Cerebellar cortex (tissue), 1 donor: ENCODE measurements at regions not wholly inside any gene's neighbourhood (a gene's known extent, or its start where the extent isn't known, plus 50 kb on each side); places are given as distances from the start of the nearest gene placed in this dataset.
A peak's percentile ranks its signal among the peaks of the same experiment; 100 is the strongest.
"Not testable (repeated sequence)": the region's sequence is repeated elsewhere in the genome, so short reads cannot be mapped to it uniquely, and the experiment has no call there.

Experiments
- DNase-seq: peaks from one replicate; pipeline ENCODE4 v3.0.0-alpha.2; 2015; ENCODE audit warnings: low spot score

DNA sequence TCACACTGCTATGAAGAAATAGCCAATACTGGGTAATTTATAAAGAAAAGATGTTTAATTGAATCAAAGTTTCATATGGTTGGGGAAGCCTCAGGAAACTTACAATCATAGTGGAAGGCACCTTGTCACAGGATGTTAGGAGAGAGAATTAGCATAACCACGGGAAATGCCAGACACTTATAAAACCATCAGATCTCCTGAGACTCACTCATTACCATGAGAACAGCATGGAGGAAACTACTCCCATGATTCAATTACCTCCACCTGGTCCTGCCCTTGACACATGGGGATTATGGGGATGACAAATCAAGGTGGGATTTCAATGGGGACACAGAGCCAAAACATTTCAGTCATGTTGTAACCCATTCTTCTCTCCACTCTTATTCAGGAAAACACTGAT, 472.9 kb upstream of the FSIP2 start:
- DNase-seq, result no peak

DNA sequence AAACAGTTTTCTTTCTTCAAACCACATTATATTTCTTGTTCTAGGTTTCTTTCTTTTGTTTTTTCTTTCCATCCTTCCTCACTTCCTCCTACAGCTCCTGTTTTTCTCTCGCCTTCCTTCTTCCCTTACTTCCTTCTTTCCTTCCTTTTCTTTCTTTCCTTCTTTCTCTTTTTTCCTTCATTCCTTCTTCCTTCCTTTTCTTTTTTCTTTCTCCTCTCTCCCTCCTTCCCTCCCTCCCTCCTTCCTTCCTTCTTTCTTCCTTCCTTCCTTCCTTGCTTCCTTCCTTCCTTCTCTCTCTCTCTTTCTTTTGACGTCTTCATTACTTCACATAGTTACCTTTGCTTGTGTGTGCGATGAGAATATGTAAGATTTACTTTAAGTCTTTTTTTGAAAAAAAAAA, 470.0 kb upstream of the FSIP2 start:
- DNase-seq, result no peak

DNA sequence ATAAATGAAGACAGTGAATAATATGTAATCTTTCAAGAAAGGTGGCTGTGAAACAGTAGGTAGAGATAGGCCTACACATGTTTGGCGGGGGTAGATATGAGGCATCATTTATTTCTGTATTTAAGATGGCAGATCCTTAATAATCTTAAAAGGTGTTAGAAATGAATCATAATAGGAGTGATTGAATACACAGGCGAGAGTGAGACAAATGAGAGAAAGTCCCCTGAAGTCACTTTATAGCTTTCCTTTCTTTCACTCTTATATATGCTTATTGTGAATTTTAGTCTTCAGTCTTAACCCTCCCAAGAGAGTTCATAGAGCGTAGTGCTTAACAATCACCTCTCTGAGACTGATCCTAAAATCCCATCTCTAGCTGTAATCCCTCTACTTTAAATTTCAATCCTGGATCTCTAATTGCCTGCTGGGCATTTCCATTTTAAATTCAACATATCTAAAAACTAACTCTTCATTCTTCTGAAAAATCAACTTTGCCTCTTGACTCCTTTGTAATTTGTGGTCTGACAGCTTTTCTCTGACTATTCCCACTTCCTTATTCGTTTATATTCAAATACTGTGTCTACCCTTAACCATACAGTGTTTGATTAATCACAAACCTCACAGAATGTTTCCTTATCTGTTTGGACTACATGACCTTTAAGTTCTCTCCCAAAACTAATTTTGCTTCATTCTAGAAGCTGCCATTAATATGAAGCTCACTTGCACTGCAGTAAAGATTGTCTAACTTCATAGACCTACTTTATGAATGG, 463.7 kb upstream of the FSIP2 start:
- no peak for DNase-seq

DNA sequence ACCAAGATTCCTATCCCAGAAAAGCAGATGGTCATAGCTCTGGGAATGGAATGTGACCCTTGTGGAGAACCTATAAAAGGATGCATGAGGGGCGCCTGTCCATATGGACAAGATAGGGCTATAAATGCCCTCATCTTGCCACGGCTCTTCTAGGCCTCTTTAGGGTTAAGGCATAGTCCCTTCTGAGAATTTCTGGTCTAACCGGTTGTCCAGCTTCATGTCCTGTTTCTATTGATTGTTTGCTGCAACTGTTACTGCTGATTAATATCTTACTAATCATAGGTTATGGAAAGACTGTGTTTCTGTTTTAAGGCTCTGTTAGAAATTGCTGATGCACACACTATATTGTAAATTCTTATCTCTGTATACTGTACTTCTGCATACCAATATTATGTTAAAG, 462.6 kb upstream of the FSIP2 start:
- DNase-seq, result not testable (repeated sequence)

DNA sequence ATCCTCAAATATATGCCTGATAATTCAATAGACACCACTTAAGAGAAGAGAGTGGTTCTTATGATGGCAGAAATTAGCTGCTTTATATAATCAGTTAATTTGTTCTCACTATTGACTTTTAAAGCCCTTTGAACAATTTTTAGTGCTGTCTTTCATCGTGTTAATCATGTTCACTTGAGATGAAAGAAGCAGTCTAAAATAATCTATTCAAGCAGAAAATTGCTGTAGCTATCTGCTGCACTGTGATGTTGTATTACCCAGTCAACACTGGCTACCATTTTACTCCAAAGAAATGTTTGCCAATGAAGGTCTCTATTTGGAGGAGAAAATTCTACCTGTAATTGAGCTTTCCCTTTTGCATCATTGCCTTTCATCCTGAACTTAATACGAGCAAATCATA, 459.8 kb upstream of the FSIP2 start:
- no peak for DNase-seq

DNA sequence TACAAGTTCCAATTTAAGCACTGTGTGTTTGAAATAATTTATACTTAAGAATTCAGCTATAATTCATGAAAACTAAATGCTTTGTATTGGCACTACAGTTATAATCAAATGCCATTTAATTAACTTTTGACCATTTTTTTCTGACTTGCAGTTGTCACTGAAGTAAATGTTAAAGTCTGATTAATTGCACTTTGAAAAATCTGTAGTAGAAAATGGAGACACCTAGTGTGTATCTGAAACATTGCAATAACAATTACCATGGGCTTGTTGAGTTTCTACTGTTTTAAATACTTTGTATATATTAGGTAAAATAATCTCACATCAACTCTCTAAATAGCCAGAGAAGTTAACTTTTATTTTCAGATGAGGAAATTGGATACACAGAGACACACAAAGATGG, 458.6 kb upstream of the FSIP2 start:
- DNase-seq, result no peak

DNA sequence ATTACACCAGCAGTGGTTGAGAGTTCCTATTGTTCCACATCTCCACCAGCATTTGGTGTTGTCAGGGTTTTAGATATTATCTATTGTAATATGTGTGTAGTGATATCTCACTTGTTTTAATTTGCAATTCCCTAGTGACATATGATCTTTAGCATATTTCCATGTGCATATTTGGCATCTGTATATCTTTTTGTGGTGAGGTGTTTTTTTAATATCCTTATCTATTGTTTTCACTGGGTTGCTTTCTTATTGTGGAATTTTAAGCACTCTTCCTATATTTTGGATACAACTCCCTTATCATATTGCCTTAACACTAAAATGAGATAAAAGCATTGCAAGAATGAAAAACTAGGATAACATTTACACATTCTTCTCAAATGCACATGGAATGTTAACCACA, 453.9 kb upstream of the FSIP2 start:
- DNase-seq, result no peak

DNA sequence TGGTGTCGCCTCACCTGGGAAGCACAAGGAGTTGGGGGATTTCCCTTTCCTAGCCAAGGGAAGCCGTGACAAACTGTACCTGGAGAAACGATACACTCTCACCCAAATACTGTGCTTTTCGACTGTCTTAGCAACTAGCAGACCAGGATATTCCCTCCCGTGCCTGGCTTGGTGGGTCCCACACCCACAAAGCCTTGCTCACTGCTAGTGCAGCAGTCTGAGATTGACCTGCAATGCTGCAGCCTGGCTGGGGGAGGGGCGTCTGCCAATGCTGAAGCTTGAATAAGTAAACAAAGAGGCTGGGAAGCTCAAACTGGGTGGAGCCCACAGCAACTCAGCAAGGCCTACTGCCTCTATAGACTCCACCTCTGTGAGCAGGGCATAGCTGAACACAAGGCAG, 448.6 kb upstream of the FSIP2 start:
- not testable (repeated sequence) for DNase-seq

DNA sequence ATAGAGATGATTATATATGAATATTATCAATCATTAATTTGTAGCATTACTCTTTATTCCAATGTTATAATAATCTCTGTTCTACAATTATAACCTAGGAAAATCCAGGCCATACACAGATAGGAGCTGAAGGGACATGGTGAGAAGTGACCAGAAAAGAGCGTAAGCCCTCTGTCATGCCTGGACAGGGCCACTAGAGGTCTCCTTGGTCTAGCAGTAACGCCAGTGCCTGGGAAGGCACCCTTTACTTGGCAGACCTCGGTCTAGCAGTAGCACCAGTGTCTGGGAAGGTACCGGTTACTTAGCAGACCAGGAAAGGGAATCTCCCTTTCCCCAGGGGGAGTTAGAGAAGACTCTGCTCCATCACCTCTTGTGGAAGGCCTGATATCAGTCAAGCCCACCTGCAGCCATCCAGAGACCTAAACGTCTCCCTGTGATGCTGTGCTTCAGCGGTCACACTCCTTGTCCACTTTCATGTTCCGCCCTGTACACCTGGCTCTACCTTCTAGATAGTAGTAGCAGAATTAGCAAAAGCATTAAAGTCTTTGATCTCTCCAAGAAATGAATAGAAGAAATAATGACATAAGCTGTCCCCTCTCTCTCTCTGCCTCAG, 447.5 kb upstream of the FSIP2 start:
- DNase-seq, result peak; percentile 34

DNA sequence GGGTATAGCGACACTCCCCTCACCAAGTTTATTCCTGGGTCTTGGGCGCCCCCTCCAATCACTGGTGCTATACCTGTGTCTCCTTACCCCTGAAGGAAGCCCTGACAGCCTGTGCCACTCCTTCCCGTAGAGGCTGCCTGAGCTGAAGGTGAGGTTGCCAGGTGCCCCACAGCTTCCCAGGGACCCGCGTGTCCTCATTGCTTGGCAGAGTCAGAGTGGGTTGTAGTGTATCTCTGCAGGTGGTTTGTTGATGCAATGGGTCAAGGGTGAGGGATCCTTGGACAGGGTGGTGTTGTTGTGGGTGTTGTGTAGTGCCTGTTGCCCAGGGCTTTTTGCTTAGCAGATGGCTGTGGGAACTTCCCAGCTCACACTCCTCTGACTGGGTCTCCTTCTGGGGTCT, 438.7 kb upstream of the FSIP2 start:
- no peak for DNase-seq

DNA sequence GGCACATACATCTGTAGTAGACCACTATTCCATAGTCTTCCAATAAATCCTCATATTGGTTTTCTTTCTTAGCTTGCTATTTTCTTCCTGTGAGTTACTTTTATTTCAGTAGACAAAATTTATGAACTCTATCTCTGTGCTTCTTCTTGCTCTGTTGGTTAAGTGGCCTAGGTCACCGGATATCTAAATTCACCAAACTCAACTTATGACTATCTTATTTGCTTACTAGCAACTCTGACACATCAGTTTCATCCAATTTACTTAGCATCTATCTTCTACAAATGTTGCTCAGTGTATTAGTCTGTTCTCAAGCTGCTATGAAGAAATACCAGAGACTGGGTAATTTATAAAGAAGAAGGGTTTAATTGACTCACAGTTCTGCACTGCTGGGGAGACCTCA, 432.5 kb upstream of the FSIP2 start:
- no peak for DNase-seq

DNA sequence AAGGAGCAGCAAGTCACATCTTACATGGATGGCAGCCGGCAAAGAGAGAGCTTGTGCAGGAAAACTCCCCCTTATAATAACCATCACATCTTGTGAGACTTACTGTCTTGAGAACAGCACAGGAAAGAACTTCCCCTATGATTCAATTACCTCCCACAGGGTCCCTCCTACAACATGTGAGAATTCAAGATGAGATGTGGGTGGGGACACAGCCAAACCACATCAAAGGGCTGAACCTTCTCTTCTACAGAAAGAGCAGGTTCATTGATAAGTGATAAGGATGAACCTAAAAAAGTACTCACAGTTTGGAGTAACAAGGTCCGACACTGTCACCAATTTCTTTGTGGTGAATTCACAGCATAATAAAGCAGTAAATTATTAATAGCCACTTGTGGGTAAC, 422.2 kb upstream of the FSIP2 start:
- DNase-seq, result no peak

DNA sequence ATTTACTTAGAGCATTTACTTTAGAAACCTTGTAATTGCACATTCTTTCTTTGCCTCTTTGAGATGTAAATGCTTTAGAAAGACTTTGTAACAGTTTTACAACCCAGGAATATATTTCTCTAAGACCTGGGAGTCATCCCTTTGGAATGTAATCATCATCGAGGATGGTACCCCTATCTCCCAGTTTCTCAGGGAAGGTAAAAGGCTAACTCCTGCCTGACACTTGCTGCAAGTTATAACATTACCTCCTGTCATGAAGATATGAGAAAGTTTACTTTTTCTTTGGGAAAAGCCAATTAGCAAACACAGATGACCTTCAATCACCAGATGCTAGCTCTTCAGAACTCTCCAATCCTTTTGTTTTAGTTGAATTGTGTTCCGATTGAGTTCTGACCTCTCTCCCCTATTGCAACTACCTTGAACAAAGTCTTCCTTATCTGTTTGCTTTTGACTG, 420.3 kb upstream of the FSIP2 start:
- DNase-seq, result no peak

DNA sequence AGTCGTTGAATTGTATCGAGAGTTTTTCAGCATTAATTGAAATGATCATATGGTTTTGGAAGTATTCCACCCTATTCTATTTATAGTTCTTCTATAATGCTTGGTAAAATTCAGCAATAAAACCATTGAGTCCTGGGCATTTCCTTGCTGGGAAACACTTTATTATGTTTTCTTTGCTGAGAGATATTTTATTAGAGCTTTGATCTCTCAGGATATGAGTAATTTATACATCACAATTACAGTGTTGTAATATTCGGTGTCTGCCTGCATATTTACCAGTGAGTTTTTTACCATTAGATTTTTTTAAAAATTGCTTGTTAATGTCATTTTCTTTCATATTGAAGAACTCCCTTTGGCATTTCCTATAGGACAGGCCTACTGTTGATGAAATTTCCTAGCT, 402.7 kb upstream of the FSIP2 start:
- no peak for DNase-seq

DNA sequence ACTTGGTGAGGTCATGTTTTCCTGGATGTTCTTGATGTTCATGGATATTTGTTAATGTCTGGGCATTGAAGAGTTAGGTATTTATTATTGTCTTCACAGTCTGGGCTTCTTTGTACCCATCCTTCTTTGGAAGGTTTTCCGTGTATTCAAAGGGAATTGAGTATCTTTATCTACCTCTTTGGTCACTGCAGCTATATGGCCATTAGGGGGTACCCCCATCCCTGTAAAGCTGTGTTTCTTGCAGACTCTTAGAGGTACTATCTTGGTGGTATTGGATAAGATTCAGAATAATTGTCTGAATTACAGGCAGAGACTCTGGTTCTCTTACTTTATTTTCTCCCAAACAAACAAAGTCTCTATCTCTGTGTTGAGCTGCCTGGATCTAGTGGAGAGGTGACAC, 401.6 kb upstream of the FSIP2 start:
- no peak for DNase-seq

DNA sequence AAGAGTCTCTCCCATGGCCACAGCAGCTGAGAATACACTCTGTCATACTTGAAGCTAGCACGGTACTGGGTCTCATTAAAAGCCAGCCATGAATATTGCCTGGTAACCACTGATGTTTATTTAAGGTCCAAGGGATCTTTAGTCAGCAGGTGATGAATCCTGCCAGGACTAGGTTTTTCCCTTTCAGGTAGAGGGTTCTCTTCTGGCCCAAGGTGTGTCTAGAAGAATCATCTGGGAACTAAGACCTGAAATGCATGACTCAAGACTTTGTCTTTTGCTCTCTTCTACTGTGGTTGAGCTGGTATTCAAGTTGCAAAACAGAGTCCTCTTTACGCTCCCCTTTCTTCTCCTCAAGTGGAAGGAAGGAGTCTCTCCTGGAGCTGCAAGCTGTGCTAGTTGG, 400.5 kb upstream of the FSIP2 start:
- no peak for DNase-seq

DNA sequence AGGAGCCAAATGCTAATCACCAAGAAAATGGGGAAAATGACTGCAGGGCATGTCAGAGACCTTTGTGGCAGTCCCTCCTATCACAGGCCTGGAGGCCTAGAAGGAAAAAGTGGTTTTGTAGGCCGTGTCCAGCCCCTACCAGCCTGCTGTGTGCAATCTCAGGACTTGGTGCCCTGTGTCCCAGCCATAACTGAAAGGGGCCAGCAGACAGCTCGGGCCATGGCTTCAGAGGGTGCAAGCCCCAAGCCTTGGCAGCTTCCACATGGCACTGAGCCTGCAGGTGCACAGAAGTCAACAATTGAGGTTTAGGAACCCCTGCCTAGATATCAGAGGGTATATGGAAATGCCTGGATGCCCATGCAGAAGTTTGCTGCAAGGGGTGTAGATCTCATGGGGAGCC, 391.2 kb upstream of the FSIP2 start:
- no peak for DNase-seq

DNA sequence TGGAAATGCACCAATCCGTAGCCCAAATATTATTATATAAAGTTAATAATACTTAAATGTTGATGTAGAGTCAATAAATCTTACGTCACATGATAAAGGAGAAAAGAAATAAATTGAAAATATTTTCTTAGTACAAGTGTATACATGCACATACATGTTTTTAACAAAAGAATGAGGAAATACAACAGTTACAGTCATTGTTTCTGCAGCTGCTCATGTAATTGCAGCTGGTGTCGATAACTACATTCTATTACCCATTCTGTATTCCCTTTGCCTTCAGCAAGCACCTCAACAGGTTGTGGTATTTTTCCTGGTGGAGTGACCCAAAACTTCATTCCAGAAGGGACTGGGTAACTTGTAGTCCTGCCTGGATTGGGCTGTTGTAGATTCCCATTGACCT, 377.8 kb upstream of the FSIP2 start:
- no peak for DNase-seq

DNA sequence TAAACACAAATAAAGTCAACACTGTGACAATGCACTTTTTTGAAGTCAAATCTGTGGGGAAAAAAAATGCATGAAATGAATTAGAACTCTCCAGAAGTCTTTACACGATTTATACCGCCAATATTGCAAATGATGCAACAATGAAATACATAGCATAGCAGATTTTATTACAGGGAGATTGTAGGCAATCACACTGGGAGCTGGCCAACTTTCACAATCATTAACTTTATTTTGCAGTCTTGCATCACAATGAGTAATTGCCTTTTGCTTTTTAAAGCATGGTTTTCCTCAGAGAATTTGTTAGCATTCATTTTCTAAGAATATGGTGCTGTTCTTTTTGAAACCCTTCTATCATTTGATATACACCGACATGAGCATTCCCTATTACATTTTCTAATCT, 366.4 kb upstream of the FSIP2 start:
- DNase-seq, result no peak

DNA sequence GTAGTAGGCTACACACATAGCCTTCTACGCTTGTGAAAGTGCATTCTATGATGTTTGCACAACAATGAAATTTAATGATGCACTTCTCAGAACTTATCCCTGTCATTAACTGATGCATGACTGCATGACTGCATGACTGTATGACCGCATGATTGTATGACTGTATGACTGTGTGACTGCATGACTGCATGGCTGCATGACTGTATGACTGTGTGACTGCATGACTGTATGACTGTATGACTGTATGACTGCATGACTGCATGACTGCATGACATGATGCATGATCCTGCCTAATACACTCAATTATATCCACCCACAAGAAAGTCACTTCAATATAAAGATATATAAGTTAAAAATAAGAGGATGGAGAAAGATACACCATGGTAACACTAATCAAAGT, 365.4 kb upstream of the FSIP2 start:
- no peak for DNase-seq

DNA sequence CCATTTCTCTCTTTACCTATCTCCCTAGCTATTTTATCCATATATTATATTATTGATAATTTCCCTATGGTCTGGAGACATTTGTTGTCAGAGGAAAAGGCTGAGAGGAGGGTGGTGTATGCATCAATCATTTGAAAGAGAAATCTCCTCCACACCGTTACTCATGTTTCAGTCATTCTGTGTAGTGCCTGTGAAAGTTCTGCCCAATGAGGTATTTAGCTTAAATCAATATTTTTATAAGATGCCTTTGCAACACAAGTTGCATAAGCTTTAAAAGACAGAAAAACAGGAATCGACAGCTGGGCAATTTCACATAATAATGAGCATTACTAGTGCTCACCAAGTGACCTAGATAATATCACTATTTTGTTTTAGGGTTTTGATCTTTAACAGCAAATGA, 363.7 kb upstream of the FSIP2 start:
- no peak for DNase-seq

DNA sequence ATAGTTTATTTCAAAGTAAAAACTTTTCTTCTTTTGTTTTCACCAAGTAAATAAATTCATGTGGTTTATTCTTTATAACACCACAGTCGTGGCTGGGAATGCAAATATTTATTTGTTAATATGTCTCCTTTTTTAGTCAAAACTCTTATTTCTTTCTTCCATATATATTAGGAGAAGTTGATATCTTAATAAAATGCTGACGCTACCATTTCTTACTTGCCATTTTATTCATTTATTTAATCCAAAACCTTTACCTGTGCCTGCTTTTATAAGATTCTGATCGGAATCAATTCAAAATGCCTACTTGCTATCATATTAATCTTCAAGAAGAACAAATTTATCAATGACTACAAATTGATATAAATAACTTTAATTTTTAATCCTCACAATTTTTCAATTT, 362.9 kb upstream of the FSIP2 start:
- DNase-seq, result no peak

DNA sequence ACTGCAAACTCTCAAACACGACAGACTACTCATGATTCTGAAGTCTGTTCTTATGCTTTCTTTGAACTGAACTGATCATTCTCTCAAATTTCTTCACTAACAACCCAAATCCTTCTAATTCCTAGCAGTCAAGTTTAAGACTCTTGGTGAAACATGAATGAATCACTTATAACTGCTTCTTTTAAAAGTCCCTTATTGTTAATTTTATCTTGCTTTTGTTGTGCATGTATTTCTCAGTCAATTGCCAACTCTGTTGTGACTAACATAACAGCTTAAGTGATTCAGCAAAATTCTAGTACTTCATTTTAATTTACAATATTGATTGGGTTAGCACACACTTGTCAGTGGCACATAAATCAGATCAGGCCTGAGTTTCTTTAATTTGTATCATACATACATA, 357.0 kb upstream of the FSIP2 start:
- DNase-seq, result no peak
